ENCODE measurements at regions not wholly inside any gene's neighbourhood (a gene's known extent, or its start where the extent isn't known, plus 50 kb on each side); places are given as distances from the start of the nearest gene placed in this dataset.
A peak's percentile ranks its signal among the peaks of the same experiment; 100 is the strongest.

DNA sequence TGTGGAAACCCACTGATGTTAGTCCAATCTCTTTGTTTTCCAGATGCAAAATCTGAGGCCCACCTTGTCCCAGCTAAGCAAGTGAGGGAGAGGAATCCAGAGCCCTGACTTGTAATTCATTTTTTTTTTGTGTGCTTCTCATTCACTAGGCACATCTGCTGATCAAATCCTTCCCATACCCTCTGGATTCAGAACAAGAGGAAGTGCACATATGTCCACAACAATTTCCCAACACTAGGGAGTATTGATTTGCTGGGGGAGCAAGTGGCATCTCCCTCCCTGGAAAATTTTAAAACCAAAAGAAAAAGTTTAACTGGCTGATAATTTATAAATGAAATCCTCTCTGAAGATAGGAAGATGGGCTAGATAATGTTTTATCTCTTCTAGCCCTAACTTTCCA, 94.6 kb upstream of the RFC3 start:
- H3K27me3 ChIP-seq (ENCODE audit: low read depth): no peaks in the 10 kb centered on the region
- no peak for DNase-seq
- H3K4me1 ChIP-seq: peaks cover 49% of the 10 kb centered on the region
- H3K9me3 ChIP-seq (replicated peaks): peaks cover 15% of the 10 kb centered on the region
- intact Hi-C loops (cut with micrococcal nuclease): loop anchor here (5.0 kb wide), 1 partner anchor 181 kb away; no protein-coding TSS in a partner anchor
- no peak overlapping the region for H3K4me3 ChIP-seq
- TF ChIP-seq, protein P1, sequence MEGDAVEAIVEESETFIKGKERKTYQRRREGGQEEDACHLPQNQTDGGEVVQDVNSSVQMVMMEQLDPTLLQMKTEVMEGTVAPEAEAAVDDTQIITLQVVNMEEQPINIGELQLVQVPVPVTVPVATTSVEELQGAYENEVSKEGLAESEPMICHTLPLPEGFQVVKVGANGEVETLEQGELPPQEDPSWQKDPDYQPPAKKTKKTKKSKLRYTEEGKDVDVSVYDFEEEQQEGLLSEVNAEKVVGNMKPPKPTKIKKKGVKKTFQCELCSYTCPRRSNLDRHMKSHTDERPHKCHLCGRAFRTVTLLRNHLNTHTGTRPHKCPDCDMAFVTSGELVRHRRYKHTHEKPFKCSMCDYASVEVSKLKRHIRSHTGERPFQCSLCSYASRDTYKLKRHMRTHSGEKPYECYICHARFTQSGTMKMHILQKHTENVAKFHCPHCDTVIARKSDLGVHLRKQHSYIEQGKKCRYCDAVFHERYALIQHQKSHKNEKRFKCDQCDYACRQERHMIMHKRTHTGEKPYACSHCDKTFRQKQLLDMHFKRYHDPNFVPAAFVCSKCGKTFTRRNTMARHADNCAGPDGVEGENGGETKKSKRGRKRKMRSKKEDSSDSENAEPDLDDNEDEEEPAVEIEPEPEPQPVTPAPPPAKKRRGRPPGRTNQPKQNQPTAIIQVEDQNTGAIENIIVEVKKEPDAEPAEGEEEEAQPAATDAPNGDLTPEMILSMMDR (IDR thresholded peaks at IDR 0.05; ENCODE audit: borderline replicate concordance): no peak
- no peaks in the 10 kb centered on the region for H3K36me3 ChIP-seq
- peak overlapping the region; percentile 77 for H3K27ac ChIP-seq (replicated peaks)

DNA sequence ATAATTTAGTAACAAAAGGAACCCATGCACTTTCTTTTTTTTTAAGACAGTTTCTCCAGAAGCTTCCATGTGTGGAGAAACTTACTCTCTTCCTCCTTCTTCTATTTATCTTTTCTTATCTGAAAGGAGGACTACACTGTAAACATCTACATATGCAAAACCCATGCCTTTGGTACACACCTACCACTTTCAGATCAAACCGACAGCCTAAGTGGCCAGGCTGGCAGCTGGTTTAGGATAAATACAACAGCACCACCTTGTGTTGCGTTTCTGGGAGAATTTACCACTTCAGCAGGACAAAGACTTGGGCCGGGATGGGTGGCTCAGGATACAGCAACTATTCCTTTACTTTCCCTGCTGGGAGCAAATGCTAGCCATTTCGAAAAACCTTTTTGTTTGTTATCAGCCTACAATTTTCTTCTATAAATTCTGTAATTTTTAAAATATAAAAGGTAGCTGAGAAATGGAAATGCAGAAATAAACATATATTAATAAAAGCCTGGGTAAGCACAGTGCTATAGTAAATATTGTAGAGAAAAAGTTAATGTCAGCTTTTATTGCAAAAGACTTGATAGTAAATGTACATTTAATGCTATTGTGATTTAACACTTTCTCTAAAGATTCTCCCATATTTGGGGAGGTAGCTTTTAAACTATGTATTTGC, 94.0 kb upstream of the RFC3 start:
- intact Hi-C loops (cut with micrococcal nuclease): loop anchor here (5.0 kb wide), 1 partner anchor 182 kb away; no protein-coding TSS in a partner anchor
- Histone ChIP-seq H3K9me3 (replicated peaks) (peaks cover 15% of the 10 kb centered on the region), H3K4me1 (peaks cover 54% of the 10 kb centered on the region)

DNA sequence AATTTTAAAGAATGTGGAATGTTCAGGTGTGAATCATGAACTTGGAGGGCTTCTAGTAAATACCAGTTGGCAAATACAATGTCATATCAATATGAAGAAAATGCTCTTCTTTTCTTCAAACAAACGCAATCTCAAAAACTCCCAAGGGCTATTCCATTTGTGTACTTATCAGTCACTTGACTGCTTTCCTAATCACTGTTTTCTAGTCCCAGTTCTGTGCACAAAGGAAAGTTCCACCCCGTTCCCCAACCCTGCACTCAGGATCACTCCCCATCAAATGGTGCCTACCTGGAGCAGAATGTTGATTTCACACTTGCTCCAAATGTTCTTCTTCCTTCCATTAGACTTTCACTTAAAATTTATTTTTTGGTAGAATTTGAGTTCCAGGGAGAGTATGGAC, 92.6 kb upstream of the RFC3 start:
- H3K4me3 ChIP-seq: no peak overlapping the region
- TF ChIP-seq, protein P1 (IDR thresholded peaks at IDR 0.05; ENCODE audit: borderline replicate concordance): no peak
- peaks cover 5% of the 10 kb centered on the region for H3K9me3 ChIP-seq (replicated peaks)
- no peak for DNase-seq
- H3K4me1 ChIP-seq: peaks cover 56% of the 10 kb centered on the region
- no peaks in the 10 kb centered on the region for H3K27me3 ChIP-seq (ENCODE audit: low read depth)
- intact Hi-C loops (cut with micrococcal nuclease): no loop called here
- H3K36me3 ChIP-seq: no peaks in the 10 kb centered on the region
- no peak overlapping the region for H3K27ac ChIP-seq (replicated peaks)

More for the DNA sequence above, 94.0 kb upstream of the RFC3 start:
- no peak overlapping the region for H3K4me3 ChIP-seq
- peak overlapping the region; percentile 77 for H3K27ac ChIP-seq (replicated peaks)
- H3K36me3 ChIP-seq: no peaks in the 10 kb centered on the region
- TF ChIP-seq, protein P1 (IDR thresholded peaks at IDR 0.05; ENCODE audit: borderline replicate concordance): peak; percentile 86
- H3K27me3 ChIP-seq (ENCODE audit: low read depth): no peaks in the 10 kb centered on the region
- DNase-seq: peak; percentile 55

DNA sequence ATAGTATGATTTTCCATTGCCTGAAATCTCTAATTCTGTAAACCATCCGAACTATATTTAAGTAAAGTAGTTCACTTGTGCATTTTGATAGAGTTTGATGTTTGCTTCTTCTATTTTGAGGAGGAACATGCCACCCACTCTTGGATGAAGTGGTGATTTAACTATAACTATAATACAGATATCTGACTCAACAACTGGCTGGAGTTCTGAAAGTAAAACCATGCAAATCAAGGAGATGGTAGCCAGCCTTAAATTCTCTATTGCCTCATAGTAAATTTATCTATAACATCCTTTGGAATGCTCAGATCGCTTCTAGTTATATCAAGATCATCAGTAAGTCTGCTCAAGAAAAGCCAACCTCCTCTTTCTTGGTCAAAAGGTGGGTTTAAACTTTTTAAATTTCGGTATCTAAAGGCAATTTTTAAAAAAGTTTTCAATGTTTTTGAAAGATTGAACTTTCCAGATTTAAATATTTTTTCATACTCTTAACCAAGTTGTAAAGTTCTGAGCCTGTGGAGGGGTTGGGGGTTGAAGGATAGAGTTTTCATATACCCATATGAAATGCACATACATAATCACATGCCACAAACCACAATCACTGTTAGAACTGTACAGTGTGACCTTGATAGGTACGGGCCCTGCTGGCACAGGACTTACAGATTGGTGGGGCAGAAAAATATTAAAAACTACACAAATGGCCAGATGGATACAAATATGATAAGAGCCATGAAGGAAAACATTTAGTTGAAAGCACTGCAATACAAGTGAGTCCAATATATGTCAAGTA, 90.5 kb upstream of the RFC3 start:
- H3K4me1 ChIP-seq: peaks cover 39% of the 10 kb centered on the region
- no peak overlapping the region for H3K4me3 ChIP-seq
- intact Hi-C loops (cut with micrococcal nuclease): no loop called here
- no peaks in the 10 kb centered on the region for H3K36me3 ChIP-seq
- no peaks in the 10 kb centered on the region for H3K9me3 ChIP-seq (replicated peaks)
- H3K27me3 ChIP-seq (ENCODE audit: low read depth): no peaks in the 10 kb centered on the region
- TF ChIP-seq, protein P1 (IDR thresholded peaks at IDR 0.05; ENCODE audit: borderline replicate concordance): no peak
- peak overlapping the region; percentile 67 for H3K27ac ChIP-seq (replicated peaks)
- no peak for DNase-seq

DNA sequence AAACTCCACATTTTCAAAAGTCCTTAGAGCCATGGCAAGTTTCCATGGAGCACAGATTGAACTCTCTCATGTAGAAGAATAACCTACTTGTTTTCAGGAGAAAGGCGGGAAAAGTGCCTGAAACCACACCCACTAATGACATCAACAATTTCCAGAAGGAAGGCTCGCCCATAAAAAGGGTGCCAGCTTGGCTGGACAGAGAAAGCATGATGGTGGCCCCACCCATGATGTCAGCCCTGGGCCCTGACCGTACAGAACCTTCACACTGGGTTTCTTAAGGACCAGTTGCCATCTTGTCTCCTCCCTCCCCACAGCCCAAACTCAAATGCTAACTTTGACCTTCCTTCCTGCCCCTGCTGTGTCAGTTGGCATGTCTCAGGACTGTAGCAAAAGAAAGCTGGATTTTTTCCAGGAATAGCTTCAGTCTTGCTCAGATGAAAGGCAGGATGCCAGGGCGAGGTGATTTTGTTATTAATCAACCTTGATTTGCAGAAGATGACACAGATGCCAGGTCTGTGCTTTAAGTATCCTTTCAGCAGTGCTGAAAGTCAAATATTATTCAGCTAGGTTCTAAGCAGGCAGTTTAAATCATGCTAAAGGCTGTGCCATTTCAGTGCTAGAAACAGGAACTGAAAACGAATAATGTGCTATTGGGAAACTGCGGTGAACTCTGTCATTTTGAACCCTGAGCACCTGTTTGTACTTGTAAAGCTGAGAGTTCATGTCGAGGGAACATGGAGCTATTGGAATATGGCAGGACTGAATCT, 89.5 kb upstream of the RFC3 start:
- Histone ChIP-seq H3K27me3 (ENCODE audit: low read depth) (no peaks in the 10 kb centered on the region), H3K27ac (replicated peaks) (peak overlapping the region; percentile 67), H3K36me3 (no peaks in the 10 kb centered on the region), H3K4me3 (no peak overlapping the region), H3K9me3 (replicated peaks) (no peaks in the 10 kb centered on the region), H3K4me1 (peaks cover 30% of the 10 kb centered on the region)
- TF ChIP-seq, protein P1 (IDR thresholded peaks at IDR 0.05; ENCODE audit: borderline replicate concordance): no peak
- peak; percentile 61 for DNase-seq
- intact Hi-C loops (cut with micrococcal nuclease): no loop called here
